OCI-LY7 (cell line): ENCODE measurements at regions not wholly inside any gene's neighbourhood (a gene's known extent, or its start where the extent isn't known, plus 50 kb on each side); places are given as distances from the start of the nearest gene placed in this dataset.

Source experiments
- EZH2phosphoT487 ChIP-seq: fragments of 200-600 bp; sonication (generic); IDR thresholded peaks from 2 replicates; pipeline ENCODE4 v1.6.1; 2018; ENCODE audit warnings: low read depth, borderline replicate concordance, mild to moderate bottlenecking, mixed run types, antibody characterized with exemption, low read length, moderate library complexity, mixed read lengths
- TF ChIP-seq, protein P1 (sequence below): fragments of 200-600 bp; sonication (generic); conservative IDR thresholded peaks from 2 replicates; pipeline ENCODE4 v1.5.1; 2014; ENCODE audit warnings: mild to moderate bottlenecking, antibody characterized with exemption, low read length, moderate library complexity, mixed read lengths

DNA sequence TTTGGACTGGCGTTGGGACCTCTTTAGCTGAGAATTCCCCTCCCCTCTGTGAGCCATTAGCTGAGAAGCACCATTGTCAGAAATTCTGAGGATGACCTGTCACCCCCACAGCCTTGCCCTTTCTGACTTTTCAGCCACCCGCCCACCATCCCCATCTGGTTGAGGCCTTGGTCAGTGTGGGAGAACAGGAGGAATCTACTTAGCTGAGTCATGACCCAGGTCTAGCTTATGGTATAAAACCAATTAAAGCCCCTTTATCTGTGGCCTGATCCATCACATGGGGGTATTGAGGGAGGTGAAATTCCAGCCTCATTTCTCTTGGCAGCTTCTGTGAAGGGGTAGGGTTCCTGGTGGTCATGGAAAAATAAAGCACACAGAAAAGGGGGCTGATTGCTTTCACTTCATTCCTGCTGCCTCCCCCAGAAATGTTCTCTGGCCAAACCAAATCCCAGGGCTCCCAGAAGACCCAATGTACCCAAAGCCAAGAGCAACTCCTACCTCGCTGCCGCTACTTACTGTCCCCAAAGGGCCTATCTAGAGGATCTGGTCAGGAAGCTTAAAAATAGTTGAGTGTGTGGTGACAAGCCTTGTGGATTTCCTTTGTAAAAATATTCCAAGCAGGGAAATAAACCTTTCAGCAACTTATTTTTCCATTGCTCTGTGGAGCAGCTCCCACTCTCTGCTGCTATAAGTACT lies 174.8 kb upstream of the TNC start:
- TF ChIP-seq, protein P1, sequence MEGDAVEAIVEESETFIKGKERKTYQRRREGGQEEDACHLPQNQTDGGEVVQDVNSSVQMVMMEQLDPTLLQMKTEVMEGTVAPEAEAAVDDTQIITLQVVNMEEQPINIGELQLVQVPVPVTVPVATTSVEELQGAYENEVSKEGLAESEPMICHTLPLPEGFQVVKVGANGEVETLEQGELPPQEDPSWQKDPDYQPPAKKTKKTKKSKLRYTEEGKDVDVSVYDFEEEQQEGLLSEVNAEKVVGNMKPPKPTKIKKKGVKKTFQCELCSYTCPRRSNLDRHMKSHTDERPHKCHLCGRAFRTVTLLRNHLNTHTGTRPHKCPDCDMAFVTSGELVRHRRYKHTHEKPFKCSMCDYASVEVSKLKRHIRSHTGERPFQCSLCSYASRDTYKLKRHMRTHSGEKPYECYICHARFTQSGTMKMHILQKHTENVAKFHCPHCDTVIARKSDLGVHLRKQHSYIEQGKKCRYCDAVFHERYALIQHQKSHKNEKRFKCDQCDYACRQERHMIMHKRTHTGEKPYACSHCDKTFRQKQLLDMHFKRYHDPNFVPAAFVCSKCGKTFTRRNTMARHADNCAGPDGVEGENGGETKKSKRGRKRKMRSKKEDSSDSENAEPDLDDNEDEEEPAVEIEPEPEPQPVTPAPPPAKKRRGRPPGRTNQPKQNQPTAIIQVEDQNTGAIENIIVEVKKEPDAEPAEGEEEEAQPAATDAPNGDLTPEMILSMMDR: no peak
- no peak for TF ChIP-seq EZH2phosphoT487
